8988T (cell line): ENCODE measurements at regions not wholly inside any gene's neighbourhood (a gene's known extent, or its start where the extent isn't known, plus 50 kb on each side); places are given as distances from the start of the nearest gene placed in this dataset.
"Not testable (repeated sequence)": the region's sequence is repeated elsewhere in the genome, so short reads cannot be mapped to it uniquely, and the experiment has no call there.

Source experiments
- DNase-seq: peaks from one replicate; pipeline ENCODE4 v3.0.0; 2011

- no peak for DNase-seq
Observed at GRCh38 chr11:34001557-34002064, 49.9 kb upstream of the CAPRIN1 start.

GRCh38 chr11:33999393-33999792 is 52.1 kb upstream of the CAPRIN1 start:
- no peak for DNase-seq

GRCh38 chr11:33997584-33998251 is 53.8 kb upstream of the CAPRIN1 start:
- DNase-seq: no peak

- peak; percentile 53 for DNase-seq
Observed at GRCh38 chr11:33996498-33997454, 54.8 kb upstream of the CAPRIN1 start.

GRCh38 chr11:33994937-33995336 is 56.6 kb upstream of the CAPRIN1 start:
- no peak for DNase-seq

- DNase-seq: not testable (repeated sequence)
Observed at GRCh38 chr11:33991136-33991535, 60.4 kb upstream of the CAPRIN1 start.

GRCh38 chr11:33990131-33990530 is 61.4 kb upstream of the CAPRIN1 start:
- not testable (repeated sequence) for DNase-seq

GRCh38 chr11:33989461-33989860 is 62.1 kb upstream of the CAPRIN1 start:
- DNase-seq: no peak

- DNase-seq: no peak
Observed at GRCh38 chr11:33988586-33989370, 62.8 kb upstream of the CAPRIN1 start.

- peak; percentile 57 for DNase-seq
Observed at GRCh38 chr11:33987975-33988580, 63.5 kb upstream of the CAPRIN1 start.

GRCh38 chr11:33987545-33987944 is 64.0 kb upstream of the CAPRIN1 start:
- no peak for DNase-seq

- not testable (repeated sequence) for DNase-seq
Observed at GRCh38 chr11:33986597-33987501, 64.7 kb upstream of the CAPRIN1 start.

GRCh38 chr11:33984682-33985389 is 66.7 kb upstream of the CAPRIN1 start:
- no peak for DNase-seq

- DNase-seq: no peak
Observed at GRCh38 chr11:33982661-33983060, 68.9 kb upstream of the CAPRIN1 start.

GRCh38 chr11:33980897-33981296 is 70.6 kb upstream of the CAPRIN1 start:
- DNase-seq: no peak

- no peak for DNase-seq
Observed at GRCh38 chr11:33978376-33978775, 73.2 kb upstream of the CAPRIN1 start.

GRCh38 chr11:33977676-33978075 is 73.9 kb upstream of the CAPRIN1 start:
- no peak for DNase-seq

GRCh38 chr11:33976495-33977199 is 74.9 kb upstream of the CAPRIN1 start:
- no peak for DNase-seq

- DNase-seq: no peak
Observed at GRCh38 chr11:33974804-33975203, 76.7 kb upstream of the CAPRIN1 start.

GRCh38 chr11:33971530-33971929 is 79.7 kb upstream of the LMO2 start:
- DNase-seq: not testable (repeated sequence)
